Spinal cord (tissue), 9 donors: ENCODE measurements at regions not wholly inside any gene's neighbourhood (a gene's known extent, or its start where the extent isn't known, plus 50 kb on each side); places are given as distances from the start of the nearest gene placed in this dataset.

Experiments
- DNase-seq, 6 donors: peaks; one replicate each; pipeline versions ENCODE4 v3.0.0 to v3.0.0-alpha.2; 2013 to 2015; ENCODE audit warnings: low spot score in 6 of 6, low read depth in 4 of 6
- H3K27ac ChIP-seq: one replicate; pipeline ENCODE4 v1.5.1; 2013; ENCODE audit warnings: low read depth, low read length, control low read depth
- H3K27me3 ChIP-seq: one replicate; pipeline ENCODE4 v1.6.1; 2013; ENCODE audit warnings: low read length; ENCODE audit not compliant: control insufficient read depth, insufficient read depth
- H3K36me3 ChIP-seq: one replicate; pipeline ENCODE4 v1.6.1; 2013; ENCODE audit warnings: low read length; ENCODE audit not compliant: control insufficient read depth, insufficient read depth
- H3K4me1 ChIP-seq: one replicate; pipeline ENCODE4 v1.6.1; 2013; ENCODE audit warnings: low read length; ENCODE audit not compliant: control insufficient read depth, insufficient read depth
- H3K4me3 ChIP-seq: one replicate; pipeline ENCODE4 v1.5.1; 2013; ENCODE audit warnings: low read depth, low read length, control low read depth
- H3K9me3 ChIP-seq: one replicate; pipeline ENCODE4 v1.6.1; 2013; ENCODE audit warnings: low read length; ENCODE audit not compliant: control insufficient read depth, insufficient read depth
- WGBS: methylation state at CpG from one replicate; pipeline ENCODE4 v1.1.5; 2013; ENCODE audit warnings: missing lambda C conversion rate; ENCODE audit not compliant: insufficient coverage; 5-methylcytosine and 5-hydroxymethylcytosine counted together
- donor health status: healthy.

DNA sequence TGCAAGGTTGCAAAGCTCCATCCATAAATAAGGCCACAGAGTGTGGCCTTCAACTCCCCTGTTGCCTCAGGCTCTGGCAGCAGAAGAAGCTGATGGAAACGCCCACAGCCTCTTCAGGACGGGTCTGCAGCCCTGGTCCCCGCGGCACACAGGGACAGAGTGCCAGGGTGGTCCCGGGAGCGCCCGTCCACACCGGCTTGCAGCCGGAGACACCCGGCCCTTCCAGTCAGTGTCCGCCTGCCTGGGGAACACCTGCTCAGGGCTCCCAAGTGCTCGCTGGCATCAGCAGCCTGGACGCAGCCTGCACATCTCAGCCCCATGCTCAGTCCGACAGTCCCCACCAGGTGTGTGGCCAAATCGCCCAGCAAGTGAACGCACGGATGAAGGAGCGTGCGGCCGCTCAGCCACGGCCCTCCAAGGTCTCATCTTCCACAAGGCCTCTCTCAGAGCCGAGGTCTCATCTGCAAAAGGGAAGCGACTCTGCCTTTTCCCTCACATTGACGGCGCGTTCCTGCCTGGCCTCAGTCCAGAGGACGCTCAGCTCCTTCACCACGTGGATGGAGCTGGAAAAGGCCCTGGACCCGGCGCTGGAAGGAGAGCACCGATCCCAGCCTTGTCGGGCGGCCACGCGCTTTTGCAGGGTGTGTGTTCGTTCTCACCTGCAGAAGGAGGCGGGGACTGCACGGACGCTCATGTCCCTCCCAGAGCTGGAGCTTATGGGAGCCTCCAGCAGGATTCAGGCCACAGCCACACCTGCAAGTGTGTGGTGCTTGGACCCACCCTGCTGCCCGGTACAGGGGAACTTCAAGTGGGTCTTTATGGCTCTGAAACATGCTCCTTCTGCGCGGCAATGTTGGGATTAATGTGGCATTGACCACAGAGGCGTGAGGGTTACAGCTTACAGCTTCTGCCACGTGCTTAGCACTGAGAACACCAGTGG lies 180.4 kb downstream of the DLL1 start:
- DNase-seq: no peak
- Histone ChIP-seq H3K4me3 (no peak overlapping the region), H3K4me1 (peaks cover 2% of the 10 kb centered on the region), H3K27me3 (no peaks in the 10 kb centered on the region), H3K9me3 (no peaks in the 10 kb centered on the region), H3K36me3 (no peaks in the 10 kb centered on the region), H3K27ac (no peak overlapping the region)
- 86% methylated on average over 42 of the region's 44 CpGs for WGBS

GRCh38 chr6:170108890-170109587 lies 181.8 kb downstream of the DLL1 start:
- no peaks in the 10 kb centered on the region for H3K36me3 ChIP-seq
- H3K9me3 ChIP-seq: no peaks in the 10 kb centered on the region
- no peaks in the 10 kb centered on the region for H3K4me1 ChIP-seq
- WGBS: 73% methylated on average over 7 of the region's 15 CpGs
- H3K27ac ChIP-seq: no peak overlapping the region
- no peak for DNase-seq
- no peak overlapping the region for H3K4me3 ChIP-seq
- H3K27me3 ChIP-seq: no peaks in the 10 kb centered on the region

- 86% methylated on average over 9 of the region's 9 CpGs for WGBS
- H3K27ac ChIP-seq: no peak overlapping the region
- H3K4me1 ChIP-seq: no peaks in the 10 kb centered on the region
- H3K36me3 ChIP-seq: no peaks in the 10 kb centered on the region
- H3K4me3 ChIP-seq: no peak overlapping the region
- no peaks in the 10 kb centered on the region for H3K9me3 ChIP-seq
- no peaks in the 10 kb centered on the region for H3K27me3 ChIP-seq
- no peak for DNase-seq
These were observed 182.4 kb downstream of the DLL1 start for GRCh38 chr6:170108456-170108855.

- Histone ChIP-seq H3K4me1 (peaks cover 2% of the 10 kb centered on the region), H3K9me3 (no peaks in the 10 kb centered on the region), H3K36me3 (no peaks in the 10 kb centered on the region), H3K4me3 (no peak overlapping the region), H3K27me3 (no peaks in the 10 kb centered on the region), H3K27ac (no peak overlapping the region)
- 92% methylated on average over 10 of the region's 13 CpGs for WGBS
- no peak for DNase-seq
These were observed 183.2 kb downstream of the DLL1 start for GRCh38 chr6:170107606-170108222.

DNA sequence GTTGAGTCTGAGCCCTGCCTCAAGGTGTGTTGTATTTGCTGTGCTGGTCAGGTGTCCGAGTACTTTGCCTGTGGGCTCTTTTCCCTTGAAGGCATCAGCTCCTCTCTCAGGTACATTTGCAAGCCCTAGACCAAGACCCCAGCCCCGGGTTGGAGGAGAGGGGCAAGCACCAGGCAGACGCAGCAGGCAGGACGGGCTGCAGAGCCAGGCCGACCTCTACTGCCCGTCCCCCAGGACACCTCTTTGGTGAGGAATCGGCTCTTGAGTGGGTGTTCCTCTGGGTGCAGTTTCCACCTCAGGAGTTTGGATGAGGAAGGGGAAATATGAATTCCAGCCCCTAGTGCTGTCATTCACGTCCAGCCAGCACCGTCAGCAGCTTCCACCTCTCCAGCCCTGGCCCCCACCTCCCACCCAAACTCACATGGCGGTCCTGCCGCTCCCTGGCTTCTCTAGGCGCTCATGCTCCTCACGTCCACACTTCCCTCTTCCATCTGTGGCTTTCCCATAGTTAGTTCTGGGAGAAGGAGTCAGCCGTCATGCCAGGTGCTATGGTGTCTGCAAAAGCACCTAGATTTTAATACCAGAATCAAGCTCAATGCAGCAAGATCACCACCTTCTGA lies 183.9 kb downstream of the DLL1 start:
- no peaks in the 10 kb centered on the region for H3K9me3 ChIP-seq
- H3K4me1 ChIP-seq: peaks cover 4% of the 10 kb centered on the region
- DNase-seq: no peak
- 83% methylated on average over 8 of the region's 14 CpGs for WGBS
- H3K36me3 ChIP-seq: no peaks in the 10 kb centered on the region
- H3K27me3 ChIP-seq: no peaks in the 10 kb centered on the region
- H3K27ac ChIP-seq: no peak overlapping the region
- H3K4me3 ChIP-seq: no peak overlapping the region

DNA sequence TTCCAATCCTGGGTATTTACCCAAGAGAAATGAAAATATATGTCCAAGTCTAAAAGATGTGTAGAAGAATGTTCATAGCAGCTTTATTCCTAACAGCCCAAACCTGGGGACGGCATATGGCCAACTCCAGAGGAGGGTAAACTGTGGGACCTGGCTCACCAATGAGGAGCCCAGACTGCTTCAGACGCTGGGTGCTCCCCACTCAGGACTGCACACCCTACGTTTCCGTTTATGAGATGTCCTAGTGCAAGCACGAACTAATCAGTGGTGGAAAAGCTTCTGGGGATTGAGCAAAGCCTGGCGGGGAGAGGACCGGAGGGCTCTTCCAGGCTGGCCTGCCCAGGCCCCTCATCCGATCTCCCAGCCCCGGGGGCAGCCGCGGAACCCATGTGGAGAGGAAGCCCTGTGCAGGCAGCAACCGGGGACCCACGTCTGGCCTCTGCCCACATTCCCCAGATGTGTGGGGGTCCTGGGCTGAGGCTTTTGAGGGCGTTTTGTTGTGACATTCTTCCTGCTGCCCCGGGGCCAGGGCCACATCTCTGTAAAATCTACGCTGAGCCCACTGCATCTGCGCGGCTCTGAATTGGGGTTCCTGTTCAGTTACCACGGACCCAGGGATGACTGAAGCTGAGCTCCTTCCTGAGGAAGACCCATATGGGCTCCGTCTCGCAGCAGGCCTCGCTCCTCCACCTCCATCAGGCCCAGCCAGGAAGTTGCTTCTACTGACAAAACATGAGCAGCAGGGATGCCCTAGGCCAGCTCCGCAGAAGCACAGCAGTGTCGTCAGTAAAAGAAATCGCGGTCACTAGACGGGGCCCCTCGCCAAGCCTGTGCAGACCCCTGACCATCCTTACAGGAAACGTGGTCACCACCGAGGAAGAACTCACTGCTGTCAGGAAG lies 188.0 kb downstream of the DLL1 start:
- Histone ChIP-seq H3K4me1 (peaks cover 4% of the 10 kb centered on the region), H3K9me3 (no peaks in the 10 kb centered on the region), H3K27ac (no peak overlapping the region), H3K4me3 (no peak overlapping the region), H3K36me3 (no peaks in the 10 kb centered on the region), H3K27me3 (no peaks in the 10 kb centered on the region)
- WGBS: 88% methylated on average over 30 of the region's 30 CpGs
- DNase-seq: no peak

- Histone ChIP-seq H3K4me3 (no peak overlapping the region), H3K4me1 (peaks cover 12% of the 10 kb centered on the region), H3K27me3 (no peaks in the 10 kb centered on the region), H3K9me3 (no peaks in the 10 kb centered on the region), H3K36me3 (no peaks in the 10 kb centered on the region), H3K27ac (no peak overlapping the region)
- WGBS: 61% methylated on average over 7 of the region's 7 CpGs
- no peak for DNase-seq
These were observed 188.8 kb downstream of the DLL1 start for GRCh38 chr6:170102038-170102437.

DNA sequence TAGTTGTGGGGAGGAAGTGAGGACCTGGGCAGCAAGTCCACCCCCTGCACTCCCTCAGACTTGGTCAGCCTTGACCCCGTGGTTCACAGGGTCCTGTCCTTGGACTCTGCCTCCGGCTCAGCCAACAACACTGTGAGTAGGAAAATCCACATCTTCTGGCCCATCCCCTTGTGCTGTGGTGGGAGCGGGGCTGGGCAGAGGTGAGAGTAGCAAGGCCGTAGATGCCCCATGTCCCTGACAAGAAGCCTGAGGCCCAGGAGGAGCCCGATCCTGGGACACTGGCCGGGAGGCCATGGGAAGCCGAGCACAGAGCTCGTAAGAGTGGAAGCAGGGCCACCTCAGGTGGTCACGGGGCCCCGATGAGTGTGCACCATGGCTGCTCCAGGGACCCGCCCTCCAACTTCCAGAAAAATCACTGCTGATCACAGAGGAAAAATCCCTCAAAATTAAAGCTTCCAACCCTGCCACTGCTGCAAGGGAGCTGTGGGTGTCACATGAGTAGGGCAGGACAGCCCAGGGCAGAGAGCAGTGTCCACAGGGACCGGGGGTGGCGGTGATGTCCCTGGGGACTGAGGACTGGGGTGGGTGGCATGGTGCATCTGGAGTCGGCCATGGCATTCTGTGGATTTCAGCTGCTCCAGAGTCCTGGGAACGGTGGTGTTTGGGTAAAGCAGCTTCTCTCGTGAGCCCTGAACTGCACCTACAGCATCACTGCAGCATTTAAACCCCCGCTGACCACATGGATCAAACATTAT lies 189.4 kb downstream of the DLL1 start:
- no peak overlapping the region for H3K4me3 ChIP-seq
- 90% methylated on average over 11 of the region's 17 CpGs for WGBS

More for the DNA sequence above, 189.4 kb downstream of the DLL1 start:
- H3K4me1 ChIP-seq: peaks cover 18% of the 10 kb centered on the region
- no peaks in the 10 kb centered on the region for H3K36me3 ChIP-seq
- DNase-seq: no peak
- no peak overlapping the region for H3K27ac ChIP-seq
- no peaks in the 10 kb centered on the region for H3K27me3 ChIP-seq
- no peaks in the 10 kb centered on the region for H3K9me3 ChIP-seq
